HEK293 (cell line): ENCODE measurements at regions not wholly inside any gene's neighbourhood (a gene's known extent, or its start where the extent isn't known, plus 50 kb on each side); places are given as distances from the start of the nearest gene placed in this dataset.

Experiments
- CTCF ChIA-PET: fragments of 350-600 bp; formaldehyde crosslinking; extraction: SDS; loops from one replicate; lab custom pipeline; 2021; ENCODE audit warnings: antibody characterized with exemption; lab: Yijun Ruan, JAX
- POLR2A ChIA-PET: fragments of 300-600 bp; formaldehyde crosslinking; extraction: SDS; loops from one replicate; lab custom pipeline; 2020; ENCODE audit warnings: antibody characterized with exemption, inconsistent platforms; lab: Yijun Ruan, JAX
- H3K27ac ChIP-seq: fragments of 200-500 bp; sonication (Bioruptor generic); 2 replicates; pipeline ENCODE4 v1.5.1; 2014; ENCODE audit warnings: low read depth, low read length, control low read depth, inconsistent platforms; ENCODE audit errors: extremely low read depth
- H3K36me3 ChIP-seq, 2 experiments: fragments of 200-500 bp in 1 of 2; sonication (Bioruptor generic) in 1 of 2; 1 replicate in 1 of 2; 2 replicates in 1 of 2; pipeline ENCODE4 v1.5.1; 2014 to 2017; ENCODE audit warnings: inconsistent platforms in 2 of 2, low read length in 2 of 2; ENCODE audit not compliant: control insufficient read depth in 2 of 2, insufficient read depth in 1 of 2
- H3K4me1 ChIP-seq: fragments of 200-500 bp; sonication (Bioruptor generic); 2 replicates; pipeline ENCODE4 v1.5.1; 2014; ENCODE audit warnings: mild to moderate bottlenecking, low read length, inconsistent platforms; ENCODE audit not compliant: control insufficient read depth, insufficient read depth
- H3K4me3 ChIP-seq: 2 replicates; pipeline ENCODE4 v1.5.1; 2011; ENCODE audit warnings: low read depth, mild to moderate bottlenecking, control low read depth, low read length, moderate library complexity
- H3K9me3 ChIP-seq: fragments of 200-500 bp; sonication (Bioruptor generic); 2 replicates; pipeline ENCODE4 v1.5.1; 2014; ENCODE audit warnings: low read depth, low read length, inconsistent platforms; ENCODE audit not compliant: control insufficient read depth, insufficient read depth
- GLI2 ChIP-seq: fragments of 450-650 bp; formaldehyde crosslinking; IDR thresholded peaks from 2 replicates; pipeline ENCODE4; 2017; ENCODE audit warnings: missing biosample characterization, missing genetic modification characterization, low read depth, borderline replicate concordance
- HOXD13 ChIP-seq: sonication (generic); formaldehyde crosslinking; IDR thresholded peaks from 2 replicates; pipeline ENCODE4 v1.8.0; 2022; ENCODE audit warnings: missing genetic modification reagents, borderline replicate concordance
- KLF10 ChIP-seq: fragments of 450-650 bp; IDR thresholded peaks from 2 replicates; pipeline ENCODE4 v1.5.1; 2018; ENCODE audit warnings: missing biosample characterization, mild to moderate bottlenecking, missing genetic modification characterization
- OSR2 ChIP-seq: fragments of 450-650 bp; formaldehyde crosslinking; IDR thresholded peaks from 2 replicates; pipeline ENCODE4 v1.5.1; 2016; ENCODE audit warnings: missing biosample characterization, missing genetic modification characterization
- OVOL3 ChIP-seq: fragments of 450-650 bp; formaldehyde crosslinking; IDR thresholded peaks from 2 replicates; pipeline ENCODE4 v1.5.1; 2016; ENCODE audit warnings: missing biosample characterization, missing genetic modification characterization
- REPIN1 ChIP-seq: fragments of 450-650 bp; formaldehyde crosslinking; IDR thresholded peaks from 2 replicates; pipeline ENCODE4 v1.5.1; 2017; ENCODE audit warnings: missing biosample characterization, missing genetic modification characterization, low read depth
- SALL2 ChIP-seq: fragments of 450-650 bp; formaldehyde crosslinking; IDR thresholded peaks from 2 replicates; pipeline ENCODE4 v1.5.0; 2017; ENCODE audit warnings: missing biosample characterization, mild to moderate bottlenecking, missing genetic modification characterization, borderline replicate concordance
- SCRT1 ChIP-seq: fragments of 450-650 bp; formaldehyde crosslinking; IDR thresholded peaks from 2 replicates; pipeline ENCODE4 v1.5.1; 2016; ENCODE audit warnings: missing biosample characterization, missing genetic modification characterization, borderline replicate concordance
- SP7 ChIP-seq: fragments of 450-650 bp; formaldehyde crosslinking; IDR thresholded peaks from 2 replicates; pipeline ENCODE4 v1.5.1; 2016; ENCODE audit warnings: missing biosample characterization, missing genetic modification characterization
- WT1 ChIP-seq: fragments of 450-650 bp; formaldehyde crosslinking; IDR thresholded peaks from 2 replicates; pipeline ENCODE4 v1.5.1; 2016; ENCODE audit warnings: missing biosample characterization, missing genetic modification characterization
- YY1 ChIP-seq: fragments of 450-650 bp; formaldehyde crosslinking; IDR thresholded peaks from 2 replicates; pipeline ENCODE4 v1.5.1; 2018; ENCODE audit warnings: missing biosample characterization, missing genetic modification characterization
- ZNF16 ChIP-seq: fragments of 450-650 bp; formaldehyde crosslinking; IDR thresholded peaks from 2 replicates; pipeline ENCODE4 v1.5.1; 2016; ENCODE audit warnings: low read depth, missing biosample characterization, missing genetic modification characterization
- ZNF175 ChIP-seq: fragments of 450-650 bp; formaldehyde crosslinking; IDR thresholded peaks from 2 replicates; pipeline ENCODE4 v1.5.1; 2016; ENCODE audit warnings: missing biosample characterization, missing genetic modification characterization
- ZNF394 ChIP-seq: fragments of 450-650 bp; formaldehyde crosslinking; IDR thresholded peaks from 2 replicates; pipeline ENCODE4 v1.5.1; 2016; ENCODE audit warnings: missing biosample characterization, missing genetic modification characterization, mild to moderate bottlenecking, moderate library complexity, borderline replicate concordance
- ZNF416 ChIP-seq: fragments of 450-650 bp; formaldehyde crosslinking; IDR thresholded peaks from 2 replicates; pipeline ENCODE4 v1.5.1; 2016; ENCODE audit warnings: missing biosample characterization, missing genetic modification characterization
- ZNF48 ChIP-seq: fragments of 450-650 bp; formaldehyde crosslinking; IDR thresholded peaks from 2 replicates; pipeline ENCODE4 v1.5.1; 2016; ENCODE audit warnings: missing biosample characterization, missing genetic modification characterization
- ZNF529 ChIP-seq: fragments of 450-650 bp; formaldehyde crosslinking; IDR thresholded peaks from 2 replicates; pipeline ENCODE4 v1.5.1; 2017; ENCODE audit warnings: missing genetic modification characterization, missing biosample characterization; ENCODE audit not compliant: insufficient replicate concordance
- ZNF621 ChIP-seq: fragments of 450-650 bp; formaldehyde crosslinking; IDR thresholded peaks from 2 replicates; pipeline ENCODE4 v1.5.1; 2017; ENCODE audit warnings: missing biosample characterization, missing genetic modification characterization
- ZNF626 ChIP-seq: fragments of 450-650 bp; sonication (Bioruptor Pico); formaldehyde crosslinking; IDR thresholded peaks from 2 replicates; pipeline ENCODE4 v1.5.1; 2018; ENCODE audit warnings: missing biosample characterization, missing genetic modification characterization, inconsistent platforms
- ZNF776 ChIP-seq: fragments of 450-650 bp; formaldehyde crosslinking; IDR thresholded peaks from 2 replicates; pipeline ENCODE4 v1.5.0; 2017; ENCODE audit warnings: missing biosample characterization, missing genetic modification characterization, borderline replicate concordance
- ZNF777 ChIP-seq: fragments of 450-650 bp; formaldehyde crosslinking; IDR thresholded peaks from 2 replicates; pipeline ENCODE4 v1.5.1; 2017; ENCODE audit warnings: missing biosample characterization, missing genetic modification characterization, borderline replicate concordance
- ZNF785 ChIP-seq: fragments of 450-650 bp; formaldehyde crosslinking; IDR thresholded peaks from 2 replicates; pipeline ENCODE4 v1.5.1; 2016; ENCODE audit warnings: missing biosample characterization, missing genetic modification characterization
- ZNF791 ChIP-seq: fragments of 450-650 bp; formaldehyde crosslinking; IDR thresholded peaks from 2 replicates; pipeline ENCODE4 v1.5.1; 2016; ENCODE audit warnings: missing biosample characterization, missing genetic modification characterization
- TF ChIP-seq, protein P1 (sequence below): fragments of 450-650 bp; formaldehyde crosslinking; IDR thresholded peaks from 2 replicates; pipeline ENCODE4 v1.5.1; 2017; ENCODE audit warnings: missing biosample characterization, mild to moderate bottlenecking, missing genetic modification characterization, moderate library complexity
- TF ChIP-seq, protein P2 (sequence below): fragments of 450-650 bp; formaldehyde crosslinking; IDR thresholded peaks from 2 replicates; pipeline ENCODE4 v1.5.1; 2016; ENCODE audit warnings: missing biosample characterization, missing genetic modification characterization
- TF ChIP-seq, protein P3 (sequence below): fragments of 450-650 bp; formaldehyde crosslinking; IDR thresholded peaks from 2 replicates; pipeline ENCODE4 v1.5.1; 2017; ENCODE audit warnings: missing biosample characterization, missing genetic modification characterization
- TF ChIP-seq, protein P4 (sequence below): fragments of 450-650 bp; IDR thresholded peaks from 2 replicates; pipeline ENCODE4 v1.5.1; 2018; ENCODE audit warnings: missing biosample characterization, missing genetic modification characterization
- TF ChIP-seq, protein P5 (sequence below): fragments of 450-650 bp; formaldehyde crosslinking; IDR thresholded peaks from 2 replicates; pipeline ENCODE4 v1.5.1; 2016; ENCODE audit warnings: missing biosample characterization, missing genetic modification characterization

DNA sequence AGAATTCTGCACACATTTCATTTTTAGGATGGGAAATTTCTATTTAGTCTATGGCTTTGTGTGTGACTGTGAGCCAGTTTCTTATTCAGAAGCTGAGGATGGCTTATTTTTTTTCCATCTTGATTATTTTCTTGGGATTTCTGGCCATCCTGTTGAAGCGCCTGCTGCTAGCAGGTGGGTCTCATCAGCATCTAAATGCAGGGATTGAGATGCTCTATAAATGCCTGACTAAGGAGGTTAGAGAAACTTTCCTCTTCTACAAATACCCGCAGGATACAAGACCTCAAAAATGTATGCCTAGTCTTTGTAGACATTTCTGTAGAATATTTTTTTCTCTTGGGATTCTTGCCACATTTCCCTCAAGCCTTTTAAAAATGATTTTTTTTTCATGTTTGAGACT is 138.0 kb upstream of the CCN2 start:
- ChIA-PET POLR2A (interaction anchor here (1.1 kb wide), 1 partner anchor 138 kb away, joined by 5 read pairs; the partner anchor contains the start of gene CCN2), CTCF (no interaction called here)
- no peak overlapping the region for H3K4me3 ChIP-seq
- no peaks in the 10 kb centered on the region for H3K36me3 ChIP-seq
- no peak overlapping the region for H3K27ac ChIP-seq
- no peak for TF ChIP-seq OSR2
- TF ChIP-seq ZNF529 (tag by site-specific recombination), result no peak
- no peak for TF ChIP-seq REPIN1 (tag by site-specific recombination)
- TF ChIP-seq, protein P1, sequence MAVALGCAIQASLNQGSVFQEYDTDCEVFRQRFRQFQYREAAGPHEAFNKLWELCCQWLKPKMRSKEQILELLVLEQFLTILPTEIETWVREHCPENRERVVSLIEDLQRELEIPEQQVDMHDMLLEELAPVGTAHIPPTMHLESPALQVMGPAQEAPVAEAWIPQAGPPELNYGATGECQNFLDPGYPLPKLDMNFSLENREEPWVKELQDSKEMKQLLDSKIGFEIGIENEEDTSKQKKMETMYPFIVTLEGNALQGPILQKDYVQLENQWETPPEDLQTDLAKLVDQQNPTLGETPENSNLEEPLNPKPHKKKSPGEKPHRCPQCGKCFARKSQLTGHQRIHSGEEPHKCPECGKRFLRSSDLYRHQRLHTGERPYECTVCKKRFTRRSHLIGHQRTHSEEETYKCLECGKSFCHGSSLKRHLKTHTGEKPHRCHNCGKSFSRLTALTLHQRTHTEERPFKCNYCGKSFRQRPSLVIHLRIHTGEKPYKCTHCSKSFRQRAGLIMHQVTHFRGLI (tag by site-specific recombination), result no peak
- TF ChIP-seq ZNF16 (tag by site-specific recombination), result no peak
- TF ChIP-seq ZNF394 (tag by site-specific recombination), result no peak
- TF ChIP-seq, protein P2, sequence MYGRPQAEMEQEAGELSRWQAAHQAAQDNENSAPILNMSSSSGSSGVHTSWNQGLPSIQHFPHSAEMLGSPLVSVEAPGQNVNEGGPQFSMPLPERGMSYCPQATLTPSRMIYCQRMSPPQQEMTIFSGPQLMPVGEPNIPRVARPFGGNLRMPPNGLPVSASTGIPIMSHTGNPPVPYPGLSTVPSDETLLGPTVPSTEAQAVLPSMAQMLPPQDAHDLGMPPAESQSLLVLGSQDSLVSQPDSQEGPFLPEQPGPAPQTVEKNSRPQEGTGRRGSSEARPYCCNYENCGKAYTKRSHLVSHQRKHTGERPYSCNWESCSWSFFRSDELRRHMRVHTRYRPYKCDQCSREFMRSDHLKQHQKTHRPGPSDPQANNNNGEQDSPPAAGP, result no peak
- TF ChIP-seq ZNF777, result no peak
- no peak for TF ChIP-seq SP7 (tag by site-specific recombination)
- TF ChIP-seq ZNF791 (tag by site-specific recombination), result no peak
- TF ChIP-seq, protein P3, sequence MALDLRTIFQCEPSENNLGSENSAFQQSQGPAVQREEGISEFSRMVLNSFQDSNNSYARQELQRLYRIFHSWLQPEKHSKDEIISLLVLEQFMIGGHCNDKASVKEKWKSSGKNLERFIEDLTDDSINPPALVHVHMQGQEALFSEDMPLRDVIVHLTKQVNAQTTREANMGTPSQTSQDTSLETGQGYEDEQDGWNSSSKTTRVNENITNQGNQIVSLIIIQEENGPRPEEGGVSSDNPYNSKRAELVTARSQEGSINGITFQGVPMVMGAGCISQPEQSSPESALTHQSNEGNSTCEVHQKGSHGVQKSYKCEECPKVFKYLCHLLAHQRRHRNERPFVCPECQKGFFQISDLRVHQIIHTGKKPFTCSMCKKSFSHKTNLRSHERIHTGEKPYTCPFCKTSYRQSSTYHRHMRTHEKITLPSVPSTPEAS, result no peak
- TF ChIP-seq KLF10 (tag by site-specific recombination), result no peak
- TF ChIP-seq, all 188 proteins: peak for 0
- Histone ChIP-seq H3K9me3 (no peaks in the 10 kb centered on the region), H3K4me1 (0 out of 2 replicates have a peak, but pooled peaks cover 5% of the 10 kb centered on the region)

DNA sequence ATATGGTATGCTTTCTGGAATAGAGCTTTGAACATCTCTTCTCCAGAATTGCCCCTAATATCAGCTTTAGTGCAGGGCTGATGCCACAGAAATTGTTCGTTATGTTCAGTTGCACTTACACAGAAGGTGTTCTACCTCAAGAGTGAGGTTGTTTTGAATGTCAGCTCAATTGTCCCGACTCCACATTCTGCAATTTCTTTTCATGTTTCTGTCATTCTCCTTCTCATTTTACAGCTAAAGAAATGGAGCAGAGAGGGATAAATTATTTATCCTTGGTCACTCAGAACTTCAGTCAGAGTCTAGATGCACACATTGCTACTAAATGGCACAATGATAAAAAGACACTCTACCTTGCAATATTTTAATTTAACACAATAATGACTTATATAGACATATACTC is 137.0 kb upstream of the CCN2 start:
- Histone ChIP-seq H3K36me3 (no peaks in the 10 kb centered on the region), H3K27ac (no peak overlapping the region), H3K4me1 (0 out of 2 replicates have a peak, but pooled peaks cover 5% of the 10 kb centered on the region), H3K4me3 (no peak overlapping the region), H3K9me3 (no peaks in the 10 kb centered on the region)
- CTCF ChIA-PET, result interaction anchor here (0.5 kb wide), 1 partner anchor 409 kb away, joined by 3 read pairs; no protein-coding TSS in a partner anchor
- POLR2A ChIA-PET, result interaction anchor here (1.1 kb wide), 1 partner anchor 137 kb away, joined by 5 read pairs; the partner anchor contains the start of gene CCN2
- TF ChIP-seq GLI2 (tag by site-specific recombination) (no peak), HOXD13 (CRISPR knock-in tag) (no peak), ZNF48 (tag by site-specific recombination) (no peak), YY1 (tag by site-specific recombination) (no peak), WT1 (no peak), ZNF621 (tag by site-specific recombination) (no peak), OVOL3 (tag by site-specific recombination) (no peak), ZNF175 (tag by site-specific recombination) (no peak), ZNF776 (tag by site-specific recombination) (no peak), ZNF777 (no peak), SCRT1 (no peak), ZNF785 (no peak), ZNF416 (tag by site-specific recombination) (no peak), ZNF626 (tag by site-specific recombination) (no peak), SALL2 (no peak)
- TF ChIP-seq, protein P4, sequence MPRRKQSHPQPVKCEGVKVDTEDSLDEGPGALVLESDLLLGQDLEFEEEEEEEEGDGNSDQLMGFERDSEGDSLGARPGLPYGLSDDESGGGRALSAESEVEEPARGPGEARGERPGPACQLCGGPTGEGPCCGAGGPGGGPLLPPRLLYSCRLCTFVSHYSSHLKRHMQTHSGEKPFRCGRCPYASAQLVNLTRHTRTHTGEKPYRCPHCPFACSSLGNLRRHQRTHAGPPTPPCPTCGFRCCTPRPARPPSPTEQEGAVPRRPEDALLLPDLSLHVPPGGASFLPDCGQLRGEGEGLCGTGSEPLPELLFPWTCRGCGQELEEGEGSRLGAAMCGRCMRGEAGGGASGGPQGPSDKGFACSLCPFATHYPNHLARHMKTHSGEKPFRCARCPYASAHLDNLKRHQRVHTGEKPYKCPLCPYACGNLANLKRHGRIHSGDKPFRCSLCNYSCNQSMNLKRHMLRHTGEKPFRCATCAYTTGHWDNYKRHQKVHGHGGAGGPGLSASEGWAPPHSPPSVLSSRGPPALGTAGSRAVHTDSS (tag by site-specific recombination), result no peak
- TF ChIP-seq, protein P5, sequence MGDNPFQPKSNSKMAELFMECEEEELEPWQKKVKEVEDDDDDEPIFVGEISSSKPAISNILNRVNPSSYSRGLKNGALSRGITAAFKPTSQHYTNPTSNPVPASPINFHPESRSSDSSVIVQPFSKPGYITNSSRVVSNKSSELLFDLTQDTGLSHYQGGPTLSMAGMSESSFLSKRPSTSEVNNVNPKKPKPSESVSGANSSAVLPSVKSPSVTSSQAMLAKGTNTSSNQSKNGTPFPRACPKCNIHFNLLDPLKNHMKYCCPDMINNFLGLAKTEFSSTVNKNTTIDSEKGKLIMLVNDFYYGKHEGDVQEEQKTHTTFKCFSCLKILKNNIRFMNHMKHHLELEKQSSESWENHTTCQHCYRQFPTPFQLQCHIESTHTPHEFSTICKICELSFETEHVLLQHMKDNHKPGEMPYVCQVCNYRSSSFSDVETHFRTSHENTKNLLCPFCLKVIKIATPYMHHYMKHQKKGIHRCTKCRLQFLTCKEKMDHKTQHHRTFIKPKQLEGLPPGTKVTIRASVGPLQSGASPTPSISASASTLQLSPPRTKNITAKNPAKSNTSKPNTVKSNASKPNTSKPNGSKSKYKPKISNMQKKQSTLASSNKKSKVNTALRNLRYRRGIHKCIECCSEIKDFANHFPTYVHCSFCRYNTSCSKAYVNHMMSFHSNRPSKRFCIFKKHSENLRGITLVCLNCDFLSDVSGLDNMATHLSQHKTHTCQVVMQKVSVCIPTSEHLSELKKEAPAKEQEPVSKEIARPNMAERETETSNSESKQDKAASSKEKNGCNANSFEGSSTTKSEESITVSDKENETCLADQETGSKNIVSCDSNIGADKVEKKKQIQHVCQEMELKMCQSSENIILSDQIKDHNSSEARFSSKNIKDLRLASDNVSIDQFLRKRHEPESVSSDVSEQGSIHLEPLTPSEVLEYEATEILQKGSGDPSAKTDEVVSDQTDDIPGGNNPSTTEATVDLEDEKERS (tag by site-specific recombination), result no peak
